GM21447 (cell line): ENCODE measurements at regions not wholly inside any gene's neighbourhood (a gene's known extent, or its start where the extent isn't known, plus 50 kb on each side); places are given as distances from the start of the nearest gene placed in this dataset.

Experiments
- ATAC-seq: cut with Tn5 transposase; IDR thresholded peaks from one replicate; pipeline ENCODE4 v1.9.1; 2021; ENCODE audit not compliant: unreplicated experiment

- ATAC-seq, result no peak
These were observed 68.1 kb upstream of the GRAMD2B start for GRCh38 chr5:126354858-126355731.

GRCh38 chr5:126355940-126356339, 67.3 kb upstream of the GRAMD2B start:
- ATAC-seq, result no peak

- no peak for ATAC-seq
These were observed 65.4 kb upstream of the GRAMD2B start for GRCh38 chr5:126357585-126358342.

- ATAC-seq, result peak; percentile 87
These were observed 64.7 kb upstream of the GRAMD2B start for GRCh38 chr5:126358525-126358924.

GRCh38 chr5:126359884-126360283, 63.3 kb upstream of the GRAMD2B start:
- ATAC-seq, result no peak

GRCh38 chr5:126360467-126360866, 62.7 kb upstream of the GRAMD2B start:
- no peak for ATAC-seq

GRCh38 chr5:126363658-126364057, 59.6 kb upstream of the GRAMD2B start:
- peak; percentile 41 for ATAC-seq

GRCh38 chr5:126364206-126364902, 58.9 kb upstream of the GRAMD2B start:
- no peak for ATAC-seq

GRCh38 chr5:126365446-126366198, 57.6 kb upstream of the GRAMD2B start:
- no peak for ATAC-seq

GRCh38 chr5:126366199-126366560, 57.0 kb upstream of the GRAMD2B start:
- no peak for ATAC-seq

GRCh38 chr5:126368239-126368812, 54.9 kb upstream of the GRAMD2B start:
- no peak for ATAC-seq

GRCh38 chr5:126369083-126369482, 54.1 kb upstream of the GRAMD2B start:
- no peak for ATAC-seq

GRCh38 chr5:126369995-126370731, 53.0 kb upstream of the GRAMD2B start:
- ATAC-seq, result no peak

- no peak for ATAC-seq
These were observed 52.2 kb upstream of the GRAMD2B start for GRCh38 chr5:126370796-126371718.

GRCh38 chr5:126373375-126374108, 49.7 kb upstream of the GRAMD2B start:
- no peak for ATAC-seq
